AG20443 (cell line): ENCODE measurements at regions not wholly inside any gene's neighbourhood (a gene's known extent, or its start where the extent isn't known, plus 50 kb on each side); places are given as distances from the start of the nearest gene placed in this dataset.

Experiments
- DNase-seq: peaks from one replicate; pipeline ENCODE4 v3.0.0; 2012; ENCODE audit warnings: low spot score, mixed read lengths

DNA sequence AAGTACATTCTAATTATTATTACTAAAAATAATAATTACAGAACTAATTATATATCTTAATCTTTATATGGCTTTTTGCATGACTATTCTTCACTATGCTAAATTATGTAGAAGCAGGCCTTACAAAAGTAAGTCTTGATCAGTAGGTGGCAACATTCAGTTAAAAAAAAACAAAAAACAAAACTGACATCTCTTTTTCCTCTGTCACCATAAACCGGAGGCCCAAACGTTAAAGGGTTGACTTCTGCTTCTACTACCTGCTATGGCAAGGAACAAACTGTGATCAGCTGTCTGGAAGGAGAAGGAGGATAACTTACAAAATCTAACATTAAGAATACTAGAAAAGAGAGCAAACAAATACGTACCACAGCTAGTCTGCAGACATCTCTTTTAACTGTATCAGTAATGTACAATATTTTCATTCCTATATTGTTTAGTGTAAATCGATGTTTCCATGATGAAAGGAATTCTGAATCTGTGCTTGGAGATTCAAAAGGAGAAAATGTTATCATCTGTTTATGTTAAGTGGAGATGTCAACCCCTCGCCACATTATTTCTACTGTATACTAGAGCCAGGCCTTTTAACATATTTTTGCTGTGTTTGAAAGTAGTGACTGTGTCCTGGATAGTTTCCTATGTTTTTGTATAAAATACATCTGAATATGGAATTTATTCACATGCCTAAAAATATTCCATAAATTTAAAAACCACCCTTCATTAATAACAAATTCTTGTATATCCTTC, 1525.4 kb downstream of the SLITRK1 start:
- no peak for DNase-seq

DNA sequence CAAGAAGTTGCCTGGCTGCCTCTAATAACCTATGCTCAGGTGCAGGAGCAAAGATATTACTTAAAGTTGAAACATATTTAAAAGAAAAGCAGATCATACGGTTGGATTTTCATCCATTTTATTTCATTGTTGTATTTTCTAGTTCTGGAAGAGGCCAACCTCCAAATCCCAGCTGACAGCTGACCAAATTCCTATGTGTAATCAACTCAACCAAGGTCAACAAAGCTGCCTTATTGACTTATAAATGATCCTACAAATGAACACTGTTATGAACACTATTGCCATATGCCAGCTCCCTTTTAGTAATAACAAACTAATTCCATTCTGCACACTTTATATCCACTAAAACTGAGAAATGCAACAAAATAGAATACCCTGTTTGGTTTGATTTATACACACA, 1537.4 kb downstream of the SLITRK1 start:
- no peak for DNase-seq

DNA sequence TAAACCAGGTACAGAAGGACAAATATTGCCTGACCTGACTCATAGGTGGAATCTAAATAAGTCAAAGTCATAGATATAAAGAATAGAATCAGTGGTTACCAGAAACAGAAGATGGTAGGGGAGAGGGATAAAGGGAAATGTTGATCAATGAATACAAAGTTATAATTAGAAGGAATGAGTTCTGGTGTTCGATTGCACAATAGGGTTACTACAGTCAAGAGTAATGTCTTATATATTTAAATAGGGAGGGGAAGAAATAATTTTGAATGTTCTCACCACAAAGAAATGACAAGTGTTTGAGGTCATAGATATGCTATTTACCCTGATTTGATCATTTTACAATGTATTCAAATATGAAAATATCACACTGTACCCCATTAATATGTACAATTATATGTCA, 1541.2 kb downstream of the SLITRK1 start:
- no peak for DNase-seq

DNA sequence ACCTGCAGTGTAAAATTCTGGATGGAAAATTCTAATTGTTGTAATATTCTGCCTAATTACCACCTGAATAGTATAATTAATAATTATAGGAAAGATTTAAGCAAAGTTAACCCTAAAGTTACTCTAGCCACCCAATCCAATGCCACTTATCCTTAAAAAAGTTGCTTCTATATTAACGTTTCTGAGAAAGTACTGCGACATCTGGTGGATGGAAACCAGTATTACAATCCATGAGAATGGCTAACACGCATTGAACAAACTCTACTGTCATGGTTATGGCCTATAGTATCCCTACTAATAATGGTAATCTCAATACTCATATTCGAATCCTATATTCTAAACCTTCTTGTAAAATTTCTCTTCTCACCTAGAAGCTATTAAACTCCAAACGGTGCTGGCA, 1551.8 kb downstream of the SLITRK1 start:
- DNase-seq, result no peak

DNA sequence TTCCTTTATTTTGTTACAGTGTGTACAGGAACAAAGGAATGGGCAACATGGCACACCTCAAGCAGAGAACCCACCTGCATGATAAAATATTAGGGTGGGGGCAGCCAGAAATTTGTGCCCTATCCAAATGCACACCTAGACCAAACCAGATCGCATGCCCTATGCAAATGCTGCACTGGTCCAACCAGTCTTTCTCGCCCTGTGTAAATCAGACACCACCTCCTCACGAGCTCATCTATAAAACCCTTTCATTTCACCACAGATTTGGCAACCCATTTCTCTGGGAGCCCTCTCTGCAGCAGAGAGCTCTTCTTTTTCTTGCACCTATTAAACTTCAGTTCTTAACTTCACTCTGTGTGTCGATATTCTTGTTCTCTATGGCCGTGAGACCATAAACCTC, 1559.2 kb downstream of the SLITRK1 start:
- DNase-seq, result no peak

DNA sequence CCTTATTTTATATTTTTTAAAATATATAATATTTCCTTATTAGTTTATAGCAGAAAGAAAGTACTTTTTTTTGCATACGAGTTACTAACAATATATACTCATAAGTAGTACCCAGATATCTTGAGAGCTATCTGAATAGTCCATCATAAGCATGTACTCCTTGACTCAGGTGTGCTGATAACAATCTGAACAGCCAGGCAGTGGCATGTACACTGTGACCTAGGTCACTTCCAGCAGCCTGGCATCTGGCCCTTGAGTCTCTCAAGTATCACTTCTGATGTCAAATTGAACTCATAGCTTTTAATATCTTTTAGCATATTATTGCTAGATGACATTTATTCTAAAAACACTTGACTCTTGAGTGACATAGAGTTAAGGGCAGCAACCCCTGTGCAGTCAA, 1576.7 kb downstream of the SLITRK1 start:
- DNase-seq, result no peak

DNA sequence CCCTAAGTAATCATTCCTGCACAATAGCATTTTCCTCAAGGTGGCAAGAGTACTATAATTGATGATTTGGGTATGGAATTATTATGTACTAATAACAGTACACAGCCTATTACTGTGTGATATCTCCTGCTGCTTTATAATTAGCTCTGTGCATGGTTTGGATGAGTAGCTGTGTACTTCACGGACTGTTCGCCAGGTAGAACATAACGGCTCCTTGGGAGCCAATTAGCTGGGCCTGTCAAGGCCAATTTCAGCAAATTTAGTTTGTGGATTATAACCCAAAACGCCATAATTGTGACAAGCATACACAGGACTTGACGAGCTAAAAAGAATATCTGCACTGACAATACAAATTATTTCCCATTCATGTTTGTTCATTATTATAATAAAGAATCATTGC, 1584.2 kb downstream of the SLITRK1 start:
- no peak for DNase-seq

DNA sequence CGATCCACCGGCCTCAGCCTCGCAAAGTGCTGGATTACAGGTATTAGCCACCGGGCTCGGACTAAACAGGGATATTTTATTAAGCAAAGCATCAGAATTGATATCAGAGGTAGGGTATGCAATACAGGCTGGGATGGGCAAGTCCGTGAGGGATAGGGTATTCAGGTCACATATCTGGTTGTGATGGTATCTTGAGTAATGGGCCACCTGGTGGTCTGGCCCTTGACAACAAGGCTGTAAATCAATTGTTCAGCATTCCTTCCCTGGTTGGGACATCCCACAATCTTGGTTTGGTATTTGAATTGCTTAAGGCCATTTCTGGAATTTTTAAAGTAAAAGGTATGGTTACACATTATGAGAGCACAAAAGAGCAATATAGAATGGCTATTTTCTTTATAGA, 1588.0 kb downstream of the SLITRK1 start:
- no peak for DNase-seq

DNA sequence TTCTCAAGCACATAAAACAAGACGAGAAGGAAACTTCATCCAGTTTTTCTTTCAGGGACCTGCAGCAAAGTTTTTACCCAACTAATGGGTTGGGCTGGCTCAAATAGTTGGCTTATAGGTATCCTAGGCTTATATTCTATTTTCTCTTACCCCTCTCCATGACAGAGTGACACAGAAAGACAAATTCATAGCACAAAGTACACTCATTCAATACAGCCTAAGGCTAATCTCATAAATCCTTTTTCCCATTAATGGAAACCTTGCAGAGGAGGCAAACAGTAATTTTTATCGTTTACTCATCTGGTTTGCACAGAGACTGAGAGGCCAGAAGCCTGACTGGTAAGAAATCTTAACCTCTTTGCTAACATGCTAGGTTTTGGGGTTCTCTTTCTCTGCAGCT, 1589.9 kb downstream of the SLITRK1 start:
- DNase-seq, result no peak

DNA sequence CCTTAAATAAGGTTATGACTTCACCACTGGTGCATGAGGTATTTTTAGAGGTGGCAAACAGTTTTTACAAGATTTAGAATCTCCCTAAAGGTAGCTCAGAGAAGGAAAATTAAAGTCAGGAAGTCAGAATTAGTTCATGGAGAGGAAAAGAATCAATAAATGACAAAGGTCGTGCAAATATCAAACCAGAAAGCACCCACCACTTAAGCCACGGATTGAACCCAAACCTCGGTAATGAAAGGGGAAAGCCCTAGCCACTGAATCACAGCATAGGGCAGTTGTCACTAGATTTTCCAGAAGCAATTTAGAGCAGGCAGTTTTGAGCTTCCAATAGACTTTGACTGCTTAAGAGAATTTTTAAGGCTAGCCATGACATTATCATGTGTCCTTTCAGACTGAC, 1590.4 kb downstream of the SLITRK1 start:
- DNase-seq, result no peak

DNA sequence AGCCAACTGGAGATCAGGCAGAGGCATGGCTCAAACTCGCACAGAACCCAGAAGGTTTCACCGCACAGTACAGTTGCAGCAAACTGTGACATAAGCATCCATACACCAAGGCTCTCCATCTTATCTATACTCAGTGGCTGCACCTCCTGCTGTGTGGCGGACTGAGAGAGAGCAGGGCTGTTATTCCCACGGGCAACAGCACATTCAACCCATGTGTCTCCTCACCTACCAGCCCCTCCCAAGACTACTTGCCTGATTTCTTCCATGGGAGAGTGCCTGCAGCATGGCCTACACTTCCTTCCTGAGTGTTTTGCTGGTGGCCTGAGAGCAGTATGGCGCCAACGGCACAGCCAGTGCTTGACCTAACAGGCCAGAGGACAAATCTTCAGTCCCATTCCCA, 1606.6 kb downstream of the SLITRK1 start:
- no peak for DNase-seq

DNA sequence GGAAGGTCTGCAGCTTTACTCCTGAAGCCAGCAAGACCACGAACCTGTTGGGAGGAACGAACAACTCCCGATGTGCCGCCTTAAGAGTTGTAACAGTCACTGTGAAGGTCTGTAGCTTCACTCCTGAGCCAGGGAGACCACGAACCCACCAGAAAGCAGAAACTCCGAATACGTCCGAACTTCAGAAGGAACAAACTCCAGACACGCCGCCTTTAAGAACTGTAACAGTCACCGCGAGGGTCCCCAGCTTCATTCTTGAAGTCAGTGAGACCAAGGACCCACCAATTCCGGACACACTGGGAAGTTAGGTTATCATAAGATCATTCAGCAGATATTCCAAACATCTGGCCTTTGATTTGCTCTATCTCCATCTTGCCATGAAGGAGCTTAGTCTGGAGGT, 1623.0 kb downstream of the SLITRK1 start:
- no peak for DNase-seq

DNA sequence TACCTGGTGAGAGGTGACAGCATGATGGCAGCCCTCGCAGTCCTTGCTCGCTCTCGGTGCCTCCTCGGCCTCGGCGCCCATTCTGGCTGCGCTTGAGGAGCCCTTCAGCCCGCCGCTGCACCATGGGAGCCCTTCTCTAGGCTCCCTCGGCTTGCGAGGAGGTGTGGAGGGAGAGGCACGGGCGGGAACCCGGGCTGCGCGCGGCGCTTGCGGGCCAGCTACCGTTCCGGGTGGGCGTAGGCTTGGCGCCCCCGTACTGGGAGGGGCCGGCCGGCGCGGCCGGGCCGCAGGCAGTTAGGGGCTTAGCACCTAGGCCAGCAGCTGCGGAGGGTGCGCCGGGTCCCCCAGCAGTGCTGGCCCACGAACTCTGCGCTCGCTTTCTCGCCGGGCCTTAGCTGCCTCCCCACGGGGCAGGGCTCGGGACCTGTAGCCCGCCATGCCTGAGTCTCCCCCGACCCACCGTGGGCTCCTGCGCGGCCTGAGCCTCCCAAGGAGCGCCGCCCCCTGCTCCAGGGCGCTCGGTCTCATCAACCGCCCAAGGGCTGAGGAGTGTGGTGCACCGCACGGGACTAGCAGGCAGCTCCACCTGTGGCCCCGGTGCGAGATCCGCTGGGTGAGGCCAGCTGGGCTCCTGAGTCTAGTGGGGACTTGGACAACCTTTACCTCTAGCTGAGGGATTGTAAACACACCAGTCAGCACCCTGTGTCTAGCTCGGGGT, 1624.3 kb downstream of the SLITRK1 start:
- DNase-seq, result no peak

DNA sequence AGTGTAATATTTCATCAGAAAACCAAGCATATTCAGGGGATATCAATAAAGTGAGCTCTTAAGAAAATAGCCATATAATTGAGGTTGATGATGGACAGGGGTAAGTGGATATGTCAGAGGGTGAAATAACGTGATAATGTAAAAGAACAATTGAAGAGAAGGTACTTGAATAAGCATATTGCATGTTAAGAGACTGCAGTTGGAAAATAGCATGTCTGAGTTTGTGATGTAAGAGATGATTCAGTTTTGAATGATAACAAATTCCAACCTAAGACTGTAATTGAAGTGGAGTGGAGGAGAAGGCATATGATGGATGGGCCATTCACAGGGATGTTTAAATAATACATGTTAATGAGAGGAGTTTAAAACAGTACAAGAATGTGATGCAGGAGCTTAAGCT, 1633.5 kb downstream of the SLITRK1 start:
- DNase-seq, result no peak

DNA sequence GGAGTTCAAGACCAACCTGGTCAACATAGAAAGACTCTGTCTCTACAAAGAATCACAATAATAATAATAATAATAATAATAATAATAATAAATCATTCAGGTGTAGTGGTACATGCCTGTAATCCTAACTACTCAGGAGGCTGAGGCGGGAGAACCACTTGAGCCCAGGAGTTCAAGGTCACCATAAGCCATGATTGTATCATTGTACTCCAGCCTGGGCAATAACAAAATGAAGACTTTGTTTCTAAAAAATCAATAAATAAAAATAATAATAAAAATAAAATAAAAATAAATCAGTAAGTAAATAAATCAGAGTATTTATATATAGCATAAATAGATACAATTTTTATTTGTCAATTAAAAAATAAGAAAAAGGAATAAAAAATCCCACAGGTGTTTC, 1636.4 kb downstream of the SLITRK1 start:
- DNase-seq, result no peak

DNA sequence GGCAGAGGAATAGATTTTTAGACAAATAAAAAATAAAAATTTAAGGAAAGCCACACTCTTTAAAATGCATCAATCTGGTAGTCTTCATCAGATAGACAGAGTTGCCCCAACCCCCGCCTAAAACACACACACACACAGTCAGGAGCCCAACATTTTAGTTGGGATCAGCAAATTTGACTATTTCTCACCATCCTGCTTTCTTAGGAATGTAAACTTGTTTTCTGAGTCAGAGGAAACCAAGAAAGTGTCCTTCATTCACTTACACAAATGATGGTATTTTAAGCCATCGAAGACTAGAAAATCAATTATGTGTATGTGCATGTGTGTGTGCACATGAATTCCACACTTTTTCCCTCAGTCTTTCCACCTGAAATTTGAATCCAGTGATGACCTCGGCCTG, 1657.5 kb downstream of the SLITRK1 start:
- DNase-seq, result no peak

DNA sequence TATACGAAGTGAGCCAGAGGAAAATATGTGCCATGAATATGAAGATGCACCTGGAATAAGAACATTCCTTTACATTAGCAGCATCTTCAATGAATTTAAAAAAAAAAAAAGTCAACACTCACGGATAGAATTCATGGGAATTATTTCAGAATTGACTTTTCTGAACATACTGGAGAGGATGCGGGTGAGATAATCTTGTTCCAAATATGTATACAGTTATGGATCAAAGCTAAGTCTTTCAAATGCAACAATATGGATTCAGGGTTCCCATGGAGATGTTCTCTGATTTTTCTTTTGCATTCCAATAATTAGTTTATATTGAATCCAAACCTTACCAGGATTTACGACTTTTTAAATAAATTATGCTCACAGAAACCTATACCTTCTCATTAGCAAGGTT, 1660.7 kb downstream of the SLITRK1 start:
- no peak for DNase-seq

DNA sequence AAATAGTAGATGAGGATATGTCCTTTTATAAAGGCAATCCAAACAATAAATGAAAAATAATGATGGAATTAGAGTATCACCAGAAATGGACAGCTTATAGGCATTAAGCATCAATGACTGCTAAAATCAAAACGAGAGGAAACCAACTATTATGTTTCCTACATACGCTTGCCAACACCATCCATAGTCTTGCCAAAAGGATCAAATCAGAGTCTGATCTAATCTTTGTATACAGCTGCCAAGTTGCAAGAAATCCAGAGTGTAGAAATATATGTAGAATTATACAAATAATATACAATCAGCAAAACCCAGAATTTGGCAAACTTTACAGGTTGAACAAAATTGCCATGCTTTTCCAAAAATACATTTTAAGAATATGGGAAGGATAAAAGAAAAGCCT, 1661.6 kb downstream of the SLITRK1 start:
- DNase-seq, result no peak

DNA sequence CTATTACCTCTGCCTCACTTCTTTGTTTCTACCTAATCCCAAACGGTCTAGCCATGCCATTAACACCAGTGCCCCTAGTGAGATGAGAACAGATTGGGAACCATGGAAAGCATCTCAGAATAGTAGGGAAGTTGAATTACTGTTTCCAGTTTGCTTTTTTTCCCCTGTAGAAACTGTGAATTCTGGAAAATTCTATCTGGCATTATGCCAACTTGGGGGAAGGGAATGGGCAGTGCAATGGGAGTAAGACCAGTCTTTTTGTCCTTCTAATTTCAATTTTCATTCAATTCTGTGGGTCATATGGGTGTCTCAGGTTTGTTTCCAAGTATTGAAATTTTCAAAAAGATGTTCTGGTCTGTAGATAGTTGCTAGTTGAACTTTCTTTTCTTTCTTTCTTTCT, 1666.1 kb downstream of the SLITRK1 start:
- DNase-seq, result no peak

DNA sequence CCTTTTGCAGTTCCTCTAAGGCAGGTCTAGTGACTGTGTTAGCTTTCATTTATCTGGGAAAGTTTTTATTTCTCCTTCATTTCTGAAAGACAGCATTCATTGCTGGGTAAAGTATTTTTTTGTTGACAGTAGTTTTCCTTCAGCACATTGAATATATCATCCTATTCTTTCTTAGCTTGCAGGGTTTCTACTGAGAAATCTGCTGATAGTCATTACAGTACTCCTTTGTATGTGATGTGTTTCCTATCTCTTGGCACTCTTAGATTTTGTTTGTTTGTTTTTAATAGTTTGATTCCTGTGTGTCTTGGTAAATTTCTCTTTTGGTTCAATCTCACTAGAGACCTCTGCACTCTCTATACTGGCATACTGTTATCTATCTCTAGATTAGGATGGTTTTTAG, 1667.9 kb downstream of the SLITRK1 start:
- DNase-seq, result no peak

DNA sequence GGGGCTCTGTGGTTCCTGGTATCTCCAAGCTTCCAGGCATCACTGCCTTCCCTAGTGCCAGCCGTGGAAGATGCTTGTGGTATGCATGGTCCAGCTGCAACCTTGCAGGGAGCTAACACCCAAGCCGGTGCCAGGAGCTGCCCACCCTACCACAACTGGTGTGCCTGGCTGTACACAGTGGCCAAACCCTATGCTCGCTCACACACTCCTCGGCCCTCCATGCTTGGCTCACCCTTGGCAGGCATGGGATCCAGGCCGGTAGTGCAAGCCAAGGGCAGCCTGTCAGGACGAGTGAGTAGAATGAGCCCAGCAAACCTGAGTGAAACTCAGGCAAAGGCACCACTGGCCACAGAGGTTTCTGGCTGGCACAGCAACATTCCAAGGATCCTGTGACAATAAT, 1676.0 kb downstream of the SLITRK1 start:
- no peak for DNase-seq

DNA sequence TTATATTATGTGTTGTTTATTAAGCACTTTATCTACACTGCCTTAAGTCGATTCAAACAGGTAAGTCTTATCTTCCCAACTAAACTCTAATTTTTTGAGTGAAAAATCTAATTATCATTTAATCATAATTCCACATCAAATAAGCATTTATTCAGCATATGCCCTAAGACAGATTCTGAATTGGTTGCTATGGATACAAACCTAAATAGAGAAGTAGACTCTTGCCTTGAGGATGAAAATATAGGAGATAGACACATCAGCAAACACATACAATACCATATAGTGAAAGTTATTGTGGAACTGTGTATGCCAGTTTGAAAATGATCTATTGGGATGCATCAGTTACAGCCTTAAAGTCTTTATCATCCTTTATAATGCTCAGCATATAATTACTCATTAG, 1679.9 kb downstream of the SLITRK1 start:
- DNase-seq, result no peak

DNA sequence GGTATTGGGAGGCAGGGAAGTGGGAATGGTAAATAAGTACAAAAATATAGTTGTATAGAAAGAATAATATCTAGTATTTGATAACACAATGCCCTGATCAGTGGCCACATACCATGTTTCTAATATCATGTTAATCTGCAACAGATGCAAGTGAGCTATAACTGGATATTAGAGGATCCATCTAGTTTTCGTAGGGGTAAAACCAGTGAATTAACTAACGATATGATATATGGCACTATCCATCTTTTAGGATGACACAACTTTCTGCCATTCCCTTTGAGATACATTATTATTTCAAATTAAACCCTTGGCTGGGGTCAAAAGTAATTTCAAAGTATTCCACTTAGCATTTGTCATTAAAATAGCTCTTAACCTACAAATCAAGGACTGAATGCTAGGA, 1686.2 kb downstream of the SLITRK1 start:
- DNase-seq, result no peak

DNA sequence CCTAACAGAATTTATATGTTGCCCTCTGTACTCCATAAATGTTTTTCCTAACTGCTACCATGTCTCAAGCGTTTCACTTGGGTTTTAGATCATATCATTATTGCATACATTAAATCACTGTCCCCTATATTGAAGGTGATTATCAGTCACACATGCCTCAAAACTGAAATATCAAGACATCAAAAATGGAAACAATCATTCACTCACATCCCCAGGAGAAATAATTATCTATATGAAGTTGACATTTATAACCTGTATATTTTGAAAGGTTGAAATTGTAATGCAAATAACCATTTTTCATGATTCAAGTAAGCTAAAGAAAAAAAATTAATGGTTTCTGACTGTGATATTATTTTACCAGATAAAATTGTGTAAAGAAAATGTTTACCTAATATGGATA, 1695.0 kb downstream of the SLITRK1 start:
- no peak for DNase-seq
